ENCODE measurements at regions not wholly inside any gene's neighbourhood (a gene's known extent, or its start where the extent isn't known, plus 50 kb on each side); places are given as distances from the start of the nearest gene placed in this dataset.

DNA sequence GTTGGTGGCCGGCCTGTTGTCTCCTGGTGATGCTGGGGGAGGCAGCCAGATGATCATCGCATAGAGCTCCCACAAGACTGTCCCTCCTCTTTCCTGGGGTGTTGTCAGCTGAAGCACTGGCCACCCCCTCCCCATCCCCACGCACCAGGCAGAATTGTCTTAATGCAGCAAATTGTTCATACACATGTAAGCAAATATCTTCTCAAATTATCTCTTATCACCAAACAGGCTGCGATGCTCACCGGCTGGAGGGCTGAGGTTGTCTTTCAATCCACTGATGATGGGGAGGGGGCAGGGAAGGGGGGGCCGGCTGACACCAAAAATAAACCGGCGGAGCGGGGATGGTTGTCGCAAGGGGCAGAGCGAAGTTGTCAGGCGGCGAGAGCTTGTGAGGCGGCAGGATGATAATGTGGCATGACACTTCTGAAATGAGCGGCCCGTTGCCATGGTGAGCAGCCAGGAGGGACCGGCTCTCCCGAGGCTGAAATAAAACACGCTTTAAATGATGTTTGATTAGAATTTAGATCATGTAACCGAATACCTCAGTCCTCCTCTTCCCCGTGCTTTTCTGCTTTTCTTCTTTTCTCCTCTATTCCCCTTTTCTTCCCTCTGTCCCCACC is 59.8 kb downstream of the MRM1 start:
- DNase-seq: no peak
- no peak for ATAC-seq
- peaks cover 8% of the 10 kb centered on the region for H3K4me1 Mint-ChIP-seq (ENCODE audit: low read depth)
- H3K27me3 Mint-ChIP-seq (ENCODE audit: low read depth): peaks cover 47% of the 10 kb centered on the region
- H3K36me3 Mint-ChIP-seq (ENCODE audit: insufficient read depth): no peaks in the 10 kb centered on the region
- H3K4me3 Mint-ChIP-seq: no peak overlapping the region
- H3K9me3 Mint-ChIP-seq: no peaks in the 10 kb centered on the region

GRCh38 chr17:36661688-36662087 is 60.3 kb downstream of the MRM1 start:
- ATAC-seq (no peak), DNase-seq (no peak)
- H3K36me3 Mint-ChIP-seq (ENCODE audit: insufficient read depth): no peaks in the 10 kb centered on the region
- peaks cover 8% of the 10 kb centered on the region for H3K4me1 Mint-ChIP-seq (ENCODE audit: low read depth)
- H3K27me3 Mint-ChIP-seq (ENCODE audit: low read depth): peaks cover 45% of the 10 kb centered on the region
- no peak overlapping the region for H3K4me3 Mint-ChIP-seq
- H3K9me3 Mint-ChIP-seq: no peaks in the 10 kb centered on the region

GRCh38 chr17:36665417-36665816 is 64.0 kb downstream of the MRM1 start:
- no peaks in the 10 kb centered on the region for H3K4me1 Mint-ChIP-seq (ENCODE audit: low read depth)
- H3K4me3 Mint-ChIP-seq: no peak overlapping the region
- ATAC-seq (no peak), DNase-seq (no peak)
- H3K27me3 Mint-ChIP-seq (ENCODE audit: low read depth): peaks cover 22% of the 10 kb centered on the region
- H3K36me3 Mint-ChIP-seq (ENCODE audit: insufficient read depth): no peaks in the 10 kb centered on the region
- H3K9me3 Mint-ChIP-seq: no peaks in the 10 kb centered on the region

DNA sequence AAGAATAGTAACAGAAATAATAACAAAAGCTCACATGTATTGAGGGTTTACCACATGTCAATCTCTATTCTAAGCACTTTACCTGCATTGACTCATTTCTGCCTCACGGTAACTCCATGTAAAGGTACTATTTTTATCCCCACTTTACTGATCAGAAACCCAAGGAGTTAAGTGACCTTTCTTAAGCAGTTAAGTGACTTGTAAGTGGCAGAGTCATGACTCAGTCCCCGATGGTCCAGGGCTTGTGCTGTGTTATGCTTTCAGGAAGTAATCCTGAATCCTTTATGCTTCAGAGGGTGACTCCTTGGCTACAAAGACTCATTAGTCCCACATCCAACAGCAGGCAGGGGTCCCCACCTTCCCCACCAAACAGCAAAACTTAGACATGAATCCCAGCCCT is 66.5 kb downstream of the MRM1 start:
- no peaks in the 10 kb centered on the region for H3K36me3 Mint-ChIP-seq (ENCODE audit: insufficient read depth)
- no peaks in the 10 kb centered on the region for H3K9me3 Mint-ChIP-seq
- no peak overlapping the region for H3K4me3 Mint-ChIP-seq
- ATAC-seq (no peak), DNase-seq (no peak)
- peaks cover 8% of the 10 kb centered on the region for H3K4me1 Mint-ChIP-seq (ENCODE audit: low read depth)
- H3K27me3 Mint-ChIP-seq (ENCODE audit: low read depth): peaks cover 13% of the 10 kb centered on the region

DNA sequence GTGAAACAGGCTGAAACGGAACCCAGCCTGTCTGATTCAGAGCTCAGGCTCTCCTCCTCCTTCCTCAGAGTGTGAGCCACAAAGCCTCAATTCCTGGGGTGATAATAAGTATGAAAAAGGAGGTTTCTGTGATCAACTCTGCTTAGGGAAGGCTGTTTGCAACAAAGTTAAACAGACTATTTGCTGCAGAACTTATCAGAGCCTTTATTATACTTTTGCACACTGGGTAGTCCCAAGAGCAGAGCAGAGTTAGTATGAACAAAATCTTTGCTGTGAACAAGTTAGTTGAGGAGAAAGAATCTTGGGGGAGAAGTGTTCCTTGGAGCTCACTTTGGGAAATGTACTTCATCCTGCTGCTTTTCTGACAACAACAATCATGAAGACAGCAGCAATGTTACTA is 67.4 kb downstream of the MRM1 start:
- Mint-ChIP-seq H3K27me3 (ENCODE audit: low read depth) (peaks cover 10% of the 10 kb centered on the region), H3K36me3 (ENCODE audit: insufficient read depth) (no peaks in the 10 kb centered on the region), H3K4me3 (no peak overlapping the region), H3K4me1 (ENCODE audit: low read depth) (peaks cover 17% of the 10 kb centered on the region), H3K9me3 (no peaks in the 10 kb centered on the region)
- ATAC-seq: no peak
- DNase-seq: no peak

DNA sequence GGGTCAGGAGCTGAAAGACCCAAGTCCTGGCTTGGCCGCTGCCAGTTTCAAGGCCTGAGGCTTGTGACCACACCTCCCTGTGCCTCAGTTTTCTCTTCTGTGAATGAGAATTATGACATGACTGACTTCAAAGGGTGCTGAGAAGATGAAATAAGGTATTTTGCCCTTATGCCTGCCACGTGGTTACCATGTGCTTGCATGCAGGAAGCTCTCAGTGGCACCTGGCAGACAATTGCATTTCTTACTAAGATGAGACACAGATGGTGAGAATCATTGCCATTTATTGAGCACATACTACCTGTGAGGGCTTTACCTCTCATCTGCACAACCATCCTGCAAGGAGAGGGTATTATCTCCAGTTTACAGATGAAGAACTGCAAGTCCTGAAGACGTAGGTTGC is 69.8 kb downstream of the MRM1 start:
- no peak for DNase-seq
- Mint-ChIP-seq H3K4me1 (ENCODE audit: low read depth) (peaks cover 40% of the 10 kb centered on the region), H3K36me3 (ENCODE audit: insufficient read depth) (no peaks in the 10 kb centered on the region), H3K9me3 (no peaks in the 10 kb centered on the region), H3K27me3 (ENCODE audit: low read depth) (peaks cover 2% of the 10 kb centered on the region), H3K4me3 (no peak overlapping the region)
- no peak for ATAC-seq

DNA sequence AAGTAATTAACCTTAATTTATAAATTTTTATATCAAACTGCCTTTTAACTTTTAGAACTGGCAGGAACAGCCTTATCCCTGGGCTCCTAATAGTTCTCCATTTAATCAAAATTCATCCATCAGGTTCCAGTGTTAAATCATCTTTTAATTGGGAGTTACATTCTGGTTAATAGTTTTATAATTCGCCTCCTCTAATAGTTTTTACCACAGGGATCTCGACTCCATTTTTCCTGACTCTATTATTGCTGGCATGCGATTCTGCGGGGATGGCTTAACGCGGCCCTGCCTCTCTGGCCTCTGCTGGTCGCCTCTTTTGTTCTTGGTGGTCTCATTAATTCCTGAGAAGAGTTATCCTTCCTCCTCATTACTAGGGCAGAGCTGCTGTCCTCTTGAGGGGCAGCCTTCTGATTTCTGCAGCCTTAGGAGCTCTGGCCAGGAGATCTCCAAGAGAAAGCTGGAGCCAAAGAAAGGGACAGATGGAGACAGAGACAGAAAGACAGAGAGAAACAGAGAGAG is 71.1 kb downstream of the MRM1 start:
- ATAC-seq (no peak), DNase-seq (no peak)
- Mint-ChIP-seq H3K9me3 (no peaks in the 10 kb centered on the region), H3K36me3 (ENCODE audit: insufficient read depth) (no peaks in the 10 kb centered on the region), H3K4me3 (no peak overlapping the region), H3K4me1 (ENCODE audit: low read depth) (peaks cover 46% of the 10 kb centered on the region), H3K27me3 (ENCODE audit: low read depth) (no peaks in the 10 kb centered on the region)

GRCh38 chr17:36673068-36673467 is 71.7 kb downstream of the MRM1 start:
- no peaks in the 10 kb centered on the region for H3K9me3 Mint-ChIP-seq
- H3K27me3 Mint-ChIP-seq (ENCODE audit: low read depth): no peaks in the 10 kb centered on the region
- no peak overlapping the region for H3K4me3 Mint-ChIP-seq
- ATAC-seq (no peak), DNase-seq (no peak)
- H3K36me3 Mint-ChIP-seq (ENCODE audit: insufficient read depth): no peaks in the 10 kb centered on the region
- H3K4me1 Mint-ChIP-seq (ENCODE audit: low read depth): peaks cover 46% of the 10 kb centered on the region

GRCh38 chr17:36673637-36674277 is 72.4 kb downstream of the MRM1 start:
- no peak for DNase-seq
- Mint-ChIP-seq H3K9me3 (no peaks in the 10 kb centered on the region), H3K36me3 (ENCODE audit: insufficient read depth) (no peaks in the 10 kb centered on the region), H3K27me3 (ENCODE audit: low read depth) (no peaks in the 10 kb centered on the region), H3K4me1 (ENCODE audit: low read depth) (peaks cover 46% of the 10 kb centered on the region), H3K4me3 (peak overlapping the region; percentile 45)
- ATAC-seq: peak; percentile 23 to 27

DNA sequence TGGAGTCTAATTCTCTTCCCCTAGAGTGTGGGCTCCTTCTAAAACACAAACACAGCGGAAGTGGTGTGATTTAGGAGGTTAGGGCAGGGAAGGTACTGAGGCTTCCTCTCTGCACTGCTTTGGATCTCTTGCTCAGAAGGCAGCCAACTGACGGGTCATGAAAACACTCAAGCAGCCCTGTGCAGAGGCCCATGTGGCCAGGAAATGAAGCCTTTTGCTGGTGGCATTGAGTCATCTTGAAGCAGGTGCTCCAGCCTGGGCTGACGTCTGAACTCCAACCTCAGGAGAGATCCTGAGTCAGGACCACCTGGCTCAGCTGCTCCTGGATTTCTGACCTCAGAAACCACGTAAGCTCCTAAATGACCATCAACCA is 72.9 kb downstream of the MRM1 start:
- Mint-ChIP-seq H3K27me3 (ENCODE audit: low read depth) (no peaks in the 10 kb centered on the region), H3K4me1 (ENCODE audit: low read depth) (peaks cover 46% of the 10 kb centered on the region), H3K36me3 (ENCODE audit: insufficient read depth) (no peaks in the 10 kb centered on the region), H3K4me3 (peak overlapping the region; percentile 45), H3K9me3 (no peaks in the 10 kb centered on the region)
- DNase-seq: peak; percentile 17
- peak; percentile 63 to 76 for ATAC-seq

- no peaks in the 10 kb centered on the region for H3K27me3 Mint-ChIP-seq (ENCODE audit: low read depth)
- ATAC-seq (no peak), DNase-seq (no peak)
- no peak overlapping the region for H3K4me3 Mint-ChIP-seq
- peaks cover 46% of the 10 kb centered on the region for H3K4me1 Mint-ChIP-seq (ENCODE audit: low read depth)
- H3K36me3 Mint-ChIP-seq (ENCODE audit: insufficient read depth): no peaks in the 10 kb centered on the region
- no peaks in the 10 kb centered on the region for H3K9me3 Mint-ChIP-seq
Measured at GRCh38 chr17:36675250-36675649, 73.9 kb downstream of the MRM1 start.

DNA sequence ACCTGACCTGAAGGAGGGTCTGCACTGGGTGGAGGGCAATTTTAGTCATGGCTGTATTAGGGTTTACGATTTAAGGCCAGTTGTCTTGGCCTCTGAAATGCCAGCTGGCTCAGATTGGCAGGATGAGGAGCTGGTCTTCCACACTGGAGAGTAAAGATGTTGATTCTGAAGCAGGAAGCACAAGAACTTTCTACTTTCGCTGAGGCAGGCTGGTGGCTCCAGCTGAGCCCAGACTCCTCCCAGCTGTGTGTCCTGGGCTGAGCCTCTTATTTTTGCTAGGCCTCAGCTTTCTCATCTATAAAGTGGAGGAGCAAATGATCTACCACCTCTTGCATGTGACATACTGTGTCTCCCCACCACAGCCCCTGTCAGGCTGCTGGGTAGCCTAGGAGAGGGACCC is 74.4 kb downstream of the MRM1 start:
- Mint-ChIP-seq H3K4me3 (no peak overlapping the region), H3K9me3 (no peaks in the 10 kb centered on the region), H3K36me3 (ENCODE audit: insufficient read depth) (no peaks in the 10 kb centered on the region), H3K4me1 (ENCODE audit: low read depth) (peaks cover 46% of the 10 kb centered on the region), H3K27me3 (ENCODE audit: low read depth) (no peaks in the 10 kb centered on the region)
- no peak for DNase-seq
- ATAC-seq: no peak

- ATAC-seq (no peak), DNase-seq (no peak)
- H3K9me3 Mint-ChIP-seq: no peaks in the 10 kb centered on the region
- no peaks in the 10 kb centered on the region for H3K36me3 Mint-ChIP-seq (ENCODE audit: insufficient read depth)
- H3K4me1 Mint-ChIP-seq (ENCODE audit: low read depth): peaks cover 18% of the 10 kb centered on the region
- no peaks in the 10 kb centered on the region for H3K27me3 Mint-ChIP-seq (ENCODE audit: low read depth)
- no peak overlapping the region for H3K4me3 Mint-ChIP-seq
Measured at GRCh38 chr17:36679815-36680467, 78.6 kb downstream of the MRM1 start.

DNA sequence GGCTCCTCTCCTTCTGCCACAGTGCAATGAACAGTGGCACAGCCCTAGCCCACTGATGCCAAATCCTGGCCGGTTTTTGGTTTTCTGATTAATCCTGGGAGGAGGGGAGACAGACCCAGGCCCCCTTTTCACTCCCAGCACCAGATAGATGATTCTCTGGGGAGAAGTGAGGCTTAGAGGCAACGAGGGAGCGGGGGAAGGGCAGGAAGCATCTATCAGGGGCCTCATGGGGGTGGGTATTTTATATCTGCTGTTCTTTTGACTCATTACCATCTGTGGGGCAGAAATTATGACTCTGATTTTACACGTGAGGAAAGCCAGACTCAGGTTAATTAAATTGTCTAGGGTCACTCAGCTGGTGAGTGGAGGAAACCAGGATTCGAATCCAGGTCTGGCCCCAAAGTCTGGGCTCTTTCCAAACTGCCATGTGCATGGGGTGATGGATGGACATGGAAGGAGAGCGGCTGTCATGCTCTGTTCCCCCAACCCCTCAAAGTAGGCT is 79.4 kb downstream of the MRM1 start:
- Mint-ChIP-seq H3K9me3 (no peaks in the 10 kb centered on the region), H3K27me3 (ENCODE audit: low read depth) (no peaks in the 10 kb centered on the region), H3K4me1 (ENCODE audit: low read depth) (peaks cover 10% of the 10 kb centered on the region), H3K36me3 (ENCODE audit: insufficient read depth) (no peaks in the 10 kb centered on the region), H3K4me3 (no peak overlapping the region)
- ATAC-seq (no peak), DNase-seq (no peak)

GRCh38 chr17:36682773-36683172 is 81.4 kb downstream of the MRM1 start:
- Mint-ChIP-seq H3K4me3 (no peak overlapping the region), H3K9me3 (no peaks in the 10 kb centered on the region), H3K4me1 (ENCODE audit: low read depth) (no peaks in the 10 kb centered on the region), H3K27me3 (ENCODE audit: low read depth) (no peaks in the 10 kb centered on the region), H3K36me3 (ENCODE audit: insufficient read depth) (no peaks in the 10 kb centered on the region)
- no peak for DNase-seq
- ATAC-seq: no peak

All from activated T-cell treated with anti-CD3 and anti-CD28 coated beads, Interleukin-2, amount 50 U/mL, for 4 hours (primary cell).